ENCODE measurements at regions not wholly inside any gene's neighbourhood (a gene's known extent, or its start where the extent isn't known, plus 50 kb on each side); places are given as distances from the start of the nearest gene placed in this dataset.

- no peak overlapping the region for H3K4me3 ChIP-seq (ENCODE audit: insufficient read depth, low read depth, low read length)
- no peak overlapping the region for H2AK5ac ChIP-seq (ENCODE audit: low read depth, low read length)
- H3K27me3 ChIP-seq (ENCODE audit: control insufficient read depth, insufficient read depth, low read length) = no peaks in the 10 kb centered on the region
- H2AK9ac ChIP-seq (replicated peaks; ENCODE audit: low read depth, low read length, poor library complexity) = no peak overlapping the region
- in situ Hi-C loops (cut with MboI; ENCODE audit: low sequenced_read_pairs) = no loop called here
- ATAC-seq (ENCODE audit: low read depth) (no peak), DNase-seq (no peak)
- peaks cover 21% of the 10 kb centered on the region for H3K9me3 ChIP-seq (ENCODE audit: control insufficient read depth, insufficient read depth, low read length)
- no peaks in the 10 kb centered on the region for H3K9me1 ChIP-seq (ENCODE audit: insufficient read depth, low read length)
- no peak overlapping the region for H4K91ac ChIP-seq (ENCODE audit: insufficient read depth, low read depth, low read length)
- H4K5ac ChIP-seq (ENCODE audit: low read depth, low read length) = no peak overlapping the region
- POLR2A ChIA-PET (ENCODE audit: unreplicated experiment) = no interaction called here
- no peak overlapping the region for H3K4me2 ChIP-seq (ENCODE audit: low read depth, low read length)
- H2BK5ac ChIP-seq (ENCODE audit: low read depth, low read length, poor library complexity, severe bottlenecking) = no peak overlapping the region
- H3K14ac ChIP-seq (replicated peaks; ENCODE audit: low read depth, low read length) = no peak overlapping the region
- no peaks in the 10 kb centered on the region for H4K20me1 ChIP-seq (ENCODE audit: insufficient read depth, low read length)
- no peaks in the 10 kb centered on the region for H3K36me3 ChIP-seq (ENCODE audit: control insufficient read depth, insufficient read depth, low read length)
- H3K4ac ChIP-seq (ENCODE audit: low read depth, low read length) = no peak overlapping the region
- H3K23ac ChIP-seq (ENCODE audit: low read depth, low read length) = no peak overlapping the region
- no peaks in the 10 kb centered on the region for H3K79me1 ChIP-seq (ENCODE audit: low read depth in 1 of 2, low read length in 2 of 2)
- H4K8ac ChIP-seq (ENCODE audit: low read depth in 2 of 2, low read length in 2 of 2) = no peak overlapping the region
- no peaks in the 10 kb centered on the region for H3K4me1 ChIP-seq (ENCODE audit: control insufficient read depth, insufficient read depth, low read length)
- no peak overlapping the region for H3K18ac ChIP-seq (ENCODE audit: low read depth, low read length)
- H3K56ac ChIP-seq (ENCODE audit: extremely low read depth, insufficient read depth, low read length) = no peak overlapping the region
- no peak overlapping the region for H2AFZ ChIP-seq (replicated peaks; ENCODE audit: low read length, poor library complexity)
- no TSS peak for BruUV-seq (replicated peaks)
- WGBS, 2 experiments (ENCODE audit: extremely low coverage in 2 of 2, insufficient read length in 1 of 2) = 46% methylated on average over 3 of the region's 6 CpGs; no CpG with 5 or more reads in 1 of the 2 experiments
- H3K9ac ChIP-seq (ENCODE audit: low read depth, low read length) = no peak overlapping the region
- no peak overlapping the region for H3K27ac ChIP-seq (ENCODE audit: insufficient read depth, low read length)
- no peak overlapping the region for H2BK120ac ChIP-seq (ENCODE audit: low read depth, low read length)
- CTCF ChIA-PET = no interaction called here
- no peak for TF ChIP-seq MAZ (IDR thresholded peaks at IDR 0.05; ENCODE audit: borderline replicate concordance, low read depth, low read length)
- TF ChIP-seq RFX5 (IDR thresholded peaks at IDR 0.05; ENCODE audit: low read depth, low read length) = no peak
- TF ChIP-seq CTCF (conservative IDR thresholded peaks at IDR 0.05; ENCODE audit: low read depth, low read length) = no peak
- no peak for TF ChIP-seq CHD1 (IDR thresholded peaks at IDR 0.05; ENCODE audit: low read depth, low read length)
- TF ChIP-seq USF2 (IDR thresholded peaks at IDR 0.05; ENCODE audit: low read depth, low read length) = no peak
- TF ChIP-seq ELK1 (IDR thresholded peaks at IDR 0.05; ENCODE audit: borderline replicate concordance, low read depth, low read length) = no peak
- no peak for TF ChIP-seq MAFK (IDR thresholded peaks at IDR 0.05; ENCODE audit: low read depth, low read length)
- TF ChIP-seq RAD21 (IDR thresholded peaks at IDR 0.05; ENCODE audit: low read length) = no peak
- TF ChIP-seq NFE2L2 (IDR thresholded peaks at IDR 0.05; ENCODE audit: low read depth, low read length) = no peak
- no peak for TF ChIP-seq RCOR1 (IDR thresholded peaks at IDR 0.05; ENCODE audit: insufficient replicate concordance, low read length)
- TF ChIP-seq SMC3 (IDR thresholded peaks at IDR 0.05; ENCODE audit: low read depth, low read length) = no peak
- no peak for TF ChIP-seq CEBPB (IDR thresholded peaks at IDR 0.05; ENCODE audit: low read depth, low read length)
- TF ChIP-seq FOS (IDR thresholded peaks at IDR 0.05; ENCODE audit: low read depth, low read length) = no peak
- no peak for TF ChIP-seq MXI1 (IDR thresholded peaks at IDR 0.05; ENCODE audit: borderline replicate concordance, low read depth, low read length)
- no peak for TF ChIP-seq BHLHE40 (IDR thresholded peaks at IDR 0.05; ENCODE audit: low read depth, low read length)
- TF ChIP-seq POLR2A (IDR thresholded peaks at IDR 0.05; ENCODE audit: low read depth, low read length) = no peak
- dilution Hi-C loops (cut with HindIII; ENCODE audit: low sequenced_read_pairs, unreplicated experiment) = no loop called here
- intact Hi-C loops (cut with micrococcal nuclease) = no loop called here
- no peak overlapping the region for H2BK15ac ChIP-seq (ENCODE audit: low read depth, low read length)
- no peak overlapping the region for H2BK20ac ChIP-seq (ENCODE audit: low read depth, low read length)
These were observed 1139.5 kb downstream of the TBC1D22A start for GRCh38 chr22:47901911-47902310.

Measured in IMR-90 (cell line).